ENCODE measurements at regions not wholly inside any gene's neighbourhood (a gene's known extent, or its start where the extent isn't known, plus 50 kb on each side); places are given as distances from the start of the nearest gene placed in this dataset.

GRCh38 chr12:61993734-61994345 is 266.4 kb upstream of the USP15 start:
- no peaks in the 10 kb centered on the region for H3K9me3 ChIP-seq (ENCODE audit: control insufficient read depth in 1 of 2, insufficient read depth in 1 of 2, low read depth in 1 of 2, low read length in 2 of 2)
- no peaks in the 10 kb centered on the region for H4K20me1 ChIP-seq (ENCODE audit: insufficient read depth)
- no peaks in the 10 kb centered on the region for H3K9me2 ChIP-seq (ENCODE audit: insufficient read depth)
- peak; percentile 48 for DNase-seq (ENCODE audit: low read depth, low spot score)
- TF ChIP-seq RAD21 (IDR thresholded peaks at IDR 0.05; ENCODE audit: low read depth) (peak; percentile 76), REST (IDR thresholded peaks at IDR 0.05; ENCODE audit: low read depth) (no peak), CBX3 (IDR thresholded peaks at IDR 0.05; ENCODE audit: low read depth) (peak; percentile 18; the same call in 1 of the 2 replicates), CTCF (IDR thresholded peaks at IDR 0.05 in 2 of 3, conservative IDR thresholded peaks at IDR 0.05 in 1 of 3; ENCODE audit: borderline replicate concordance in 1 of 3, insufficient read depth in 1 of 3, low read depth in 2 of 3, low read length in 2 of 3) (peak; percentile 51 to 82 (median 75); a peak in 5 of 6 replicates), ZFX (IDR thresholded peaks at IDR 0.05) (no peak)
- H3K36me3 ChIP-seq (ENCODE audit: control insufficient read depth in 1 of 2, insufficient read depth in 2 of 2, low read length in 2 of 2): no peaks in the 10 kb centered on the region
- intact Hi-C loops (cut with micrococcal nuclease): loop anchor here (1.0 to 5.0 kb wide), 3 partner anchors 342 to 1493 kb away; no protein-coding TSS in a partner anchor
- RAD21 ChIA-PET (ENCODE audit: low non-redundant PET in 1 of 2, low total read pairs in 2 of 2, uncharacterized antibody in 2 of 2, unreplicated experiment in 2 of 2): no interaction called here
- H3K4me1 ChIP-seq (ENCODE audit: control insufficient read depth in 1 of 2, insufficient read depth in 2 of 2, low read length in 2 of 2): no peaks in the 10 kb centered on the region
- no peaks in the 10 kb centered on the region for H3K27me3 ChIP-seq (ENCODE audit: insufficient read depth, low read length)
- no peak overlapping the region for H3K4me2 ChIP-seq (ENCODE audit: low read length)
- ATAC-seq: peak; percentile 96
- H3K4me3 ChIP-seq (replicated peaks in 1 of 2; ENCODE audit: low read depth in 1 of 2, low read length in 2 of 2): no peak overlapping the region
- no TSS peak for BruUV-seq (replicated peaks)
- no peak overlapping the region for H3K27ac ChIP-seq (ENCODE audit: low read depth, low read length)
- CTCF ChIA-PET: interaction anchor here (0.9 to 1.9 kb wide), 5 partner anchors 9 to 1500 kb away, joined by 3 to 7 read pairs (median 4); no protein-coding TSS in a partner anchor
- no peak overlapping the region for H3K9ac ChIP-seq (ENCODE audit: low read length)
- no peak overlapping the region for H2AFZ ChIP-seq (ENCODE audit: low read depth, low read length, poor library complexity, severe bottlenecking)
- no peaks in the 10 kb centered on the region for H3K79me2 ChIP-seq (ENCODE audit: insufficient read depth, low read length)
- POLR2A ChIA-PET: no interaction called here
